ENCODE measurements at regions not wholly inside any gene's neighbourhood (a gene's known extent, or its start where the extent isn't known, plus 50 kb on each side); places are given as distances from the start of the nearest gene placed in this dataset.

- WGBS, result 83% methylated on average over 7 of the region's 7 CpGs
- H3K36me3 ChIP-seq (ENCODE audit: control insufficient read depth in 2 of 2, insufficient read depth in 2 of 2, low read length in 1 of 2), result no peaks in the 10 kb centered on the region
- no peaks in the 10 kb centered on the region for H3K4me1 ChIP-seq (ENCODE audit: control insufficient read depth in 2 of 2, insufficient read depth in 2 of 2, low read length in 2 of 2)
- no peak overlapping the region for H3K27ac ChIP-seq (ENCODE audit: low read depth in 1 of 2, low read length in 1 of 2)
- H3K27me3 ChIP-seq (ENCODE audit: control insufficient read depth in 2 of 2, insufficient read depth in 1 of 2, low read length in 1 of 2), result peaks cover 0 to 2% of the 10 kb centered on the region in 2 donors
- DNase-seq (ENCODE audit: low read depth in 6 of 9, low spot score in 9 of 9), result no peak
- no peak overlapping the region for H3K4me3 ChIP-seq (ENCODE audit: low read length in 2 of 2)
- no peaks in the 10 kb centered on the region for H3K9me3 ChIP-seq (ENCODE audit: control insufficient read depth in 2 of 2, insufficient read depth in 1 of 2, low read length in 1 of 2)
Observed at GRCh38 chr10:44462338-44462914, 77.5 kb upstream of the CXCL12 start.

GRCh38 chr10:44463511-44464121 lies 78.7 kb upstream of the CXCL12 start:
- DNase-seq (ENCODE audit: low read depth in 6 of 9, low spot score in 9 of 9), result no peak
- no peaks in the 10 kb centered on the region for H3K9me3 ChIP-seq (ENCODE audit: control insufficient read depth in 2 of 2, insufficient read depth in 1 of 2, low read length in 1 of 2)
- 72% methylated on average over 6 of the region's 6 CpGs for WGBS
- H3K36me3 ChIP-seq (ENCODE audit: control insufficient read depth in 2 of 2, insufficient read depth in 2 of 2, low read length in 1 of 2), result no peaks in the 10 kb centered on the region
- H3K4me3 ChIP-seq (ENCODE audit: low read length in 2 of 2), result no peak overlapping the region
- H3K4me1 ChIP-seq (ENCODE audit: control insufficient read depth in 2 of 2, insufficient read depth in 2 of 2, low read length in 2 of 2), result no peaks in the 10 kb centered on the region
- H3K27ac ChIP-seq (ENCODE audit: low read depth in 1 of 2, low read length in 1 of 2), result no peak overlapping the region
- H3K27me3 ChIP-seq (ENCODE audit: control insufficient read depth in 2 of 2, insufficient read depth in 1 of 2, low read length in 1 of 2), result peaks cover 0 to 2% of the 10 kb centered on the region in 2 donors

GRCh38 chr10:44464503-44464902 lies 79.6 kb upstream of the CXCL12 start:
- WGBS, result 47% methylated on average over 2 of the region's 2 CpGs
- Histone ChIP-seq H3K27ac (ENCODE audit: low read depth in 1 of 2, low read length in 1 of 2) (no peak overlapping the region), H3K9me3 (ENCODE audit: control insufficient read depth in 2 of 2, insufficient read depth in 1 of 2, low read length in 1 of 2) (no peaks in the 10 kb centered on the region), H3K4me3 (ENCODE audit: low read length in 2 of 2) (no peak overlapping the region), H3K36me3 (ENCODE audit: control insufficient read depth in 2 of 2, insufficient read depth in 2 of 2, low read length in 1 of 2) (no peaks in the 10 kb centered on the region), H3K4me1 (ENCODE audit: control insufficient read depth in 2 of 2, insufficient read depth in 2 of 2, low read length in 2 of 2) (no peaks in the 10 kb centered on the region), H3K27me3 (ENCODE audit: control insufficient read depth in 2 of 2, insufficient read depth in 1 of 2, low read length in 1 of 2) (peaks cover 0 to 2% of the 10 kb centered on the region in 2 donors)
- no peak for DNase-seq (ENCODE audit: low read depth in 6 of 9, low spot score in 9 of 9)

DNA sequence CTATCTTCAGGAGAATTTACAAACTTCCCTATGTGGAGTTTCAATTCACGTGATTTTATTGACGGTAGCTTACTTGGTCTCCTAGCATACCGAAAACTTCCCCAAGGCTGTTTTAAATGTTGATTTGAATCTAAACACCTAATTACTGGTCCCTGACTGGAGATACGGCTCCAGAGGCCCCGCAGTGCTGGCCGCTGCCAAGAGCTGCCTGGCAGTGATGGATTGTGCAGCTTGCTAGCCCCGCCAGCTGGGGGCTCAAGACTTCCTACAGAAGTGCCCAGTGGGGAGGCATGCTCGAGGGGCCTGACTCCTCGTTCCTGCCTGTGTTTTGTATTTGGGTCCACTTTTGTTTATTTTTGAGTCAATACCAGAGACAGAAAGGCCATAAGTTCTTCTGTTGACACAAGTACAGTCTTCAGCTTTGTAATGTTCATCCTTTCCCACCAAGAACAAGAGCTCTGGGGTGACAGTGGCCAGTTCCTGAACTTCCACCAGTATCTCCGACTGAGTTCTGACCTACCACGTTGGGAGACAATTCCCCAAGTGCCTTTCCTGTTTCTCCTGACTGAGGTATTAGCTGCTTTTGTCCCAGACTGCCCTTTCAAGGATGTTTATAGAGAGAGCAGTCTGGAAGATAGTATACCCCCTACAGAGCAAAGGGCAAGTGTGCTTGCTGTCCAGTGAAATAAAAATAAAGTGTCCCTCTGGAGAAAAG lies 80.7 kb upstream of the CXCL12 start:
- no peak overlapping the region for H3K27ac ChIP-seq (ENCODE audit: low read depth in 1 of 2, low read length in 1 of 2)
- 34% methylated on average over 11 of the region's 11 CpGs for WGBS
- H3K27me3 ChIP-seq (ENCODE audit: control insufficient read depth in 2 of 2, insufficient read depth in 1 of 2, low read length in 1 of 2), result peaks cover 0 to 2% of the 10 kb centered on the region in 2 donors
- no peaks in the 10 kb centered on the region for H3K36me3 ChIP-seq (ENCODE audit: control insufficient read depth in 2 of 2, insufficient read depth in 2 of 2, low read length in 1 of 2)
- DNase-seq (ENCODE audit: low read depth in 6 of 9, low spot score in 9 of 9), result no peak
- no peaks in the 10 kb centered on the region for H3K9me3 ChIP-seq (ENCODE audit: control insufficient read depth in 2 of 2, insufficient read depth in 1 of 2, low read length in 1 of 2)
- no peaks in the 10 kb centered on the region for H3K4me1 ChIP-seq (ENCODE audit: control insufficient read depth in 2 of 2, insufficient read depth in 2 of 2, low read length in 2 of 2)
- H3K4me3 ChIP-seq (ENCODE audit: low read length in 2 of 2), result no peak overlapping the region

DNA sequence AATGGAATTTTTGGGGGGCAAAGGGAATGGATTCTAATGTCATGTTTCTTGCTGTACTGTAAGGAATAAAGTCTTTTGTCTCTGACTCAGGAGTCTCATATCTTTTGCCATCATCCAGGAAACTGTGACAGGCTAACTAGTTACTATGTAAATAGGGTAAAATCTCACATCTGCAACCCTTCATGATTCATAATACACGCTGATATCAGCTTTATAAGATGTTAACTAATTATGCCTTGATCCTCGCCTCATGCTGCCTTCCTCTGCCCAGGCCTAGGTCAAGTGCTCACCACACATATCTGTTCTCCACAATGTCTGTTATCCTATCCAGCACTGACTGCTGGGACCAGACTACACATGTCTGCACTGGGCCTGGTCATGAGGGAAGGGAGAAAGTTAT lies 81.3 kb upstream of the CXCL12 start:
- Histone ChIP-seq H3K9me3 (ENCODE audit: control insufficient read depth in 2 of 2, insufficient read depth in 1 of 2, low read length in 1 of 2) (no peaks in the 10 kb centered on the region), H3K27me3 (ENCODE audit: control insufficient read depth in 2 of 2, insufficient read depth in 1 of 2, low read length in 1 of 2) (peaks cover 0 to 2% of the 10 kb centered on the region in 2 donors), H3K27ac (ENCODE audit: low read depth in 1 of 2, low read length in 1 of 2) (no peak overlapping the region), H3K4me3 (ENCODE audit: low read length in 2 of 2) (no peak overlapping the region), H3K36me3 (ENCODE audit: control insufficient read depth in 2 of 2, insufficient read depth in 2 of 2, low read length in 1 of 2) (no peaks in the 10 kb centered on the region), H3K4me1 (ENCODE audit: control insufficient read depth in 2 of 2, insufficient read depth in 2 of 2, low read length in 2 of 2) (no peaks in the 10 kb centered on the region)
- DNase-seq (ENCODE audit: low read depth in 6 of 9, low spot score in 9 of 9), result no peak
- WGBS, result 95% methylated on average over 2 of the region's 2 CpGs

- Histone ChIP-seq H3K36me3 (ENCODE audit: control insufficient read depth in 2 of 2, insufficient read depth in 2 of 2, low read length in 1 of 2) (no peaks in the 10 kb centered on the region), H3K9me3 (ENCODE audit: control insufficient read depth in 2 of 2, insufficient read depth in 1 of 2, low read length in 1 of 2) (no peaks in the 10 kb centered on the region), H3K27me3 (ENCODE audit: control insufficient read depth in 2 of 2, insufficient read depth in 1 of 2, low read length in 1 of 2) (peaks cover 0 to 2% of the 10 kb centered on the region in 2 donors), H3K27ac (ENCODE audit: low read depth in 1 of 2, low read length in 1 of 2) (no peak overlapping the region), H3K4me1 (ENCODE audit: control insufficient read depth in 2 of 2, insufficient read depth in 2 of 2, low read length in 2 of 2) (no peaks in the 10 kb centered on the region), H3K4me3 (ENCODE audit: low read length in 2 of 2) (no peak overlapping the region)
- DNase-seq (ENCODE audit: low read depth in 6 of 9, low spot score in 9 of 9), result no peak
- 50% methylated on average over 2 of the region's 2 CpGs for WGBS
Observed at GRCh38 chr10:44467090-44467489, 82.2 kb upstream of the CXCL12 start.

DNA sequence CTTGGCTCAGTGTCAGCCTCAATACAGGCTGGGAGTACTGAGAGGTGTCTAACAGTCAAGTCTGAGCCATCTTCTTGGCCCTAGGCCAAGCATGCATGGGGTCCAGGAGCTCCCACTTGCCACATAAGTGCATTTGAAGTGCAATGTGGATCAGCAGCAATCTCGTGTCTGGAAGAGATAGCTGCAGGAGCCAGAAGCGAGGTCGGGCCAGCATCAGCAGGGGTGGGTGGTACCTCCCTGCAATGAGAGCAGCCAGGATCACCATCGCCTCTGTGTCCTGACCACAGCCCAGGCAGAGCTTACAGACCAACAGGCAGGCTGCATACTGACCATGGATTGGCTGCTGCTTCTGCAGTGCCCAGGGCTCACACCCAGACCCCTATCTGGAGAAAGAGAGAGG lies 83.0 kb upstream of the CXCL12 start:
- H3K9me3 ChIP-seq (ENCODE audit: control insufficient read depth in 2 of 2, insufficient read depth in 1 of 2, low read length in 1 of 2), result no peaks in the 10 kb centered on the region
- H3K4me1 ChIP-seq (ENCODE audit: control insufficient read depth in 2 of 2, insufficient read depth in 2 of 2, low read length in 2 of 2), result no peaks in the 10 kb centered on the region
- H3K4me3 ChIP-seq (ENCODE audit: low read length in 2 of 2), result no peak overlapping the region
- no peaks in the 10 kb centered on the region for H3K36me3 ChIP-seq (ENCODE audit: control insufficient read depth in 2 of 2, insufficient read depth in 2 of 2, low read length in 1 of 2)
- H3K27me3 ChIP-seq (ENCODE audit: control insufficient read depth in 2 of 2, insufficient read depth in 1 of 2, low read length in 1 of 2), result peaks cover 0 to 2% of the 10 kb centered on the region in 2 donors
- DNase-seq (ENCODE audit: low read depth in 6 of 9, low spot score in 9 of 9), result no peak
- H3K27ac ChIP-seq (ENCODE audit: low read depth in 1 of 2, low read length in 1 of 2), result no peak overlapping the region
- 89% methylated on average over 4 of the region's 4 CpGs for WGBS

- 93% methylated on average over 11 of the region's 11 CpGs for WGBS
- Histone ChIP-seq H3K4me1 (ENCODE audit: control insufficient read depth in 2 of 2, insufficient read depth in 2 of 2, low read length in 2 of 2) (no peaks in the 10 kb centered on the region), H3K4me3 (ENCODE audit: low read length in 2 of 2) (no peak overlapping the region), H3K27ac (ENCODE audit: low read depth in 1 of 2, low read length in 1 of 2) (no peak overlapping the region), H3K36me3 (ENCODE audit: control insufficient read depth in 2 of 2, insufficient read depth in 2 of 2, low read length in 1 of 2) (no peaks in the 10 kb centered on the region), H3K9me3 (ENCODE audit: control insufficient read depth in 2 of 2, insufficient read depth in 1 of 2, low read length in 1 of 2) (no peaks in the 10 kb centered on the region), H3K27me3 (ENCODE audit: control insufficient read depth in 2 of 2, insufficient read depth in 1 of 2, low read length in 1 of 2) (peaks cover 0 to 2% of the 10 kb centered on the region in 2 donors)
- DNase-seq (ENCODE audit: low read depth in 6 of 9, low spot score in 9 of 9), result no peak
Observed at GRCh38 chr10:44468525-44468924, 83.6 kb upstream of the CXCL12 start.

DNA sequence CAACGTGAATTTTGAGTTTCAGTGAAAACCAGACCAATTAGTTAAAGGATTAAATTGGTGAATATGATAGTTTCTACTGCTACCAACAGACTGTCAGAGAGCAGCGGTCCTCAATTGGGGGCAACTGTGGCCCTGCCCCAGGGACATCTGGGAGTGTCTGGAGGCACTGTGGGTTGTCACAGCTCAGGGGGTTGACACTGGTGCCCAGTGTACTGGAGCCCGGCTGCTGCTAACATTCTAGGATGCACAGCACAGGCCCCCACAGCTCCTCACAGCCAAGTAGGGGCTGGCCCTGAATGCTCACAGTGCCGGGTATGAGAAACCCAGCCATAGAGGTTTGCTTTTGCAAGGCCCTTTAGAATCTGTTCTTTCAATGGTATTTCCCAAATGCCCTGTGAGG lies 84.1 kb upstream of the CXCL12 start:
- no peak for DNase-seq (ENCODE audit: low read depth in 6 of 9, low spot score in 9 of 9)
- no peaks in the 10 kb centered on the region for H3K36me3 ChIP-seq (ENCODE audit: control insufficient read depth in 2 of 2, insufficient read depth in 2 of 2, low read length in 1 of 2)
- 82% methylated on average over 4 of the region's 4 CpGs for WGBS
- H3K27ac ChIP-seq (ENCODE audit: low read depth in 1 of 2, low read length in 1 of 2), result no peak overlapping the region
- no peak overlapping the region for H3K4me3 ChIP-seq (ENCODE audit: low read length in 2 of 2)
- no peaks in the 10 kb centered on the region for H3K9me3 ChIP-seq (ENCODE audit: control insufficient read depth in 2 of 2, insufficient read depth in 1 of 2, low read length in 1 of 2)
- H3K4me1 ChIP-seq (ENCODE audit: control insufficient read depth in 2 of 2, insufficient read depth in 2 of 2, low read length in 2 of 2), result no peaks in the 10 kb centered on the region
- H3K27me3 ChIP-seq (ENCODE audit: control insufficient read depth in 2 of 2, insufficient read depth in 1 of 2, low read length in 1 of 2), result peaks cover 0 to 2% of the 10 kb centered on the region in 2 donors

All from thymus (tissue), 11 donors.